Osteoblast (primary cell): ENCODE measurements at regions not wholly inside any gene's neighbourhood (a gene's known extent, or its start where the extent isn't known, plus 50 kb on each side); places are given as distances from the start of the nearest gene placed in this dataset.
"Not testable (repeated sequence)": the region's sequence is repeated elsewhere in the genome, so short reads cannot be mapped to it uniquely, and the experiment has no call there.

Experiments used
- DNase-seq: peaks from one replicate; pipeline ENCODE4 v3.0.0; 2011; ENCODE audit warnings: low spot score, mixed read lengths; ENCODE audit not compliant: insufficient read length; ENCODE audit errors: missing footprints
- H2AFZ ChIP-seq: 2 replicates; pipeline ENCODE4 v1.6.0; 2011; ENCODE audit warnings: mild to moderate bottlenecking, low read length
- H3K27ac ChIP-seq: 2 replicates; pipeline ENCODE4 v1.5.1; 2011; ENCODE audit warnings: mild to moderate bottlenecking, low read depth, low read length, moderate library complexity
- H3K27me3 ChIP-seq: 2 replicates; pipeline ENCODE4 v1.6.0; 2012; ENCODE audit warnings: mild to moderate bottlenecking, control low read depth, inconsistent platforms, low read length, moderate library complexity; ENCODE audit not compliant: insufficient read depth
- H3K36me3 ChIP-seq: 2 replicates; pipeline ENCODE4 v1.5.1; 2011; ENCODE audit warnings: mild to moderate bottlenecking, low read length, control low read depth, moderate library complexity; ENCODE audit not compliant: insufficient read depth
- H3K4me1 ChIP-seq: 2 replicates; pipeline ENCODE4 v1.5.1; 2011; ENCODE audit warnings: mild to moderate bottlenecking, low read length, control low read depth, moderate library complexity; ENCODE audit not compliant: insufficient read depth
- H3K4me2 ChIP-seq: 2 replicates; pipeline ENCODE4 v1.6.0; 2011; ENCODE audit warnings: mild to moderate bottlenecking, low read length; ENCODE audit not compliant: insufficient read depth
- H3K4me3 ChIP-seq: fragments of 200-600 bp; sonication (generic); 3 replicates; pipeline ENCODE4 v1.5.1; 2012; ENCODE audit warnings: mild to moderate bottlenecking, low read length, inconsistent platforms; ENCODE audit not compliant: insufficient read depth
- H3K79me2 ChIP-seq: 2 replicates; pipeline ENCODE4 v1.6.0; 2012; ENCODE audit warnings: mild to moderate bottlenecking, low read length, control low read depth, inconsistent platforms; ENCODE audit not compliant: insufficient read depth
- H3K9me3 ChIP-seq: 2 replicates; pipeline ENCODE4 v1.5.1; 2011; ENCODE audit warnings: low read depth, low read length, control low read depth
- H4K20me1 ChIP-seq: 2 replicates; pipeline ENCODE4 v1.6.0; 2012; ENCODE audit warnings: mild to moderate bottlenecking, low read length, control low read depth; ENCODE audit not compliant: insufficient read depth
- TF ChIP-seq, protein P1 (sequence below): IDR thresholded peaks from 2 replicates; pipeline ENCODE4 v1.5.1; 2011; ENCODE audit warnings: mild to moderate bottlenecking, low read depth, low read length, moderate library complexity; ENCODE audit errors: extremely low read depth

DNA sequence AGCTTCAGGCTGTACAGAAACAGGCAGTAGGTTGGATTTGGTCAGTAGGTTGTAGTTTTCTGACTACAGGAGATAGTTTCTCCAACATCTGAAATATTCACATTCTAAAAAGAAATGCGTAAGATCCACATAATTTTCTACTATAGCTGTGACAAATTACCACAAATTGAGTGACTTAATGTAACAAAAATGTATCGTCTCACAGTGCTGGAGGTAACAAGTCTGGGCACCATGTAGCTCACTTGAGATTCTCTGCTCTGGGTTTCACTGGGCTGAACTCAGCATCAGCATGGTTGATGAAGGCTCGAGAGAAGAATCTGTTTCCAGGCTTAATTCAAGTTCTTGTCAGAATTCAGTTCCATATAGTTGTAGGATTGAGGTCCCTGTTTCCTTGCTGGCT is 350.9 kb upstream of the CCDC179 start:
- Histone ChIP-seq H2AFZ (no peak overlapping the region), H3K4me1 (no peaks in the 10 kb centered on the region), H3K9me3 (no peaks in the 10 kb centered on the region), H4K20me1 (no peaks in the 10 kb centered on the region), H3K36me3 (no peaks in the 10 kb centered on the region), H3K4me2 (no peak overlapping the region), H3K4me3 (no peak overlapping the region), H3K27me3 (no peaks in the 10 kb centered on the region), H3K27ac (no peak overlapping the region), H3K79me2 (no peaks in the 10 kb centered on the region)
- no peak for DNase-seq
- TF ChIP-seq, protein P1, sequence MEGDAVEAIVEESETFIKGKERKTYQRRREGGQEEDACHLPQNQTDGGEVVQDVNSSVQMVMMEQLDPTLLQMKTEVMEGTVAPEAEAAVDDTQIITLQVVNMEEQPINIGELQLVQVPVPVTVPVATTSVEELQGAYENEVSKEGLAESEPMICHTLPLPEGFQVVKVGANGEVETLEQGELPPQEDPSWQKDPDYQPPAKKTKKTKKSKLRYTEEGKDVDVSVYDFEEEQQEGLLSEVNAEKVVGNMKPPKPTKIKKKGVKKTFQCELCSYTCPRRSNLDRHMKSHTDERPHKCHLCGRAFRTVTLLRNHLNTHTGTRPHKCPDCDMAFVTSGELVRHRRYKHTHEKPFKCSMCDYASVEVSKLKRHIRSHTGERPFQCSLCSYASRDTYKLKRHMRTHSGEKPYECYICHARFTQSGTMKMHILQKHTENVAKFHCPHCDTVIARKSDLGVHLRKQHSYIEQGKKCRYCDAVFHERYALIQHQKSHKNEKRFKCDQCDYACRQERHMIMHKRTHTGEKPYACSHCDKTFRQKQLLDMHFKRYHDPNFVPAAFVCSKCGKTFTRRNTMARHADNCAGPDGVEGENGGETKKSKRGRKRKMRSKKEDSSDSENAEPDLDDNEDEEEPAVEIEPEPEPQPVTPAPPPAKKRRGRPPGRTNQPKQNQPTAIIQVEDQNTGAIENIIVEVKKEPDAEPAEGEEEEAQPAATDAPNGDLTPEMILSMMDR = no peak

DNA sequence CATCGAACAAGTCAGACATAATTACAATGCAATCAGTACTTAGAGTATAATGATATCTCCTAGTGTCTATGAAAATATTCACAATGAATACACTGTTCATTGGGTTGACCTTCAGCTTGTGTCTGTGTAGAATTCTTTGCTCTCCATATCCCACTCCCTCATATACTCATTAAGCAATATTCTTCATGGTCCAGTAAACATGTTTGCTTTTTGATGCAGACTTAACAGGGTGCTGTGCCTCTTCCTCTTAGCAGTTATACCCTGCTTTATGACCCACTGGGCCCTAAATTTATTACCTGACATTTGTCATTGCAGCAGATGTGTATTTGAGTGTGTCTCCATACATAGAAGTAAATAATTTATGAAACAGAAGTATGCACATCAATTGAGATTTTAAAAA is 352.5 kb upstream of the CCDC179 start:
- Histone ChIP-seq H2AFZ (no peak overlapping the region), H3K4me3 (no peak overlapping the region), H3K9me3 (no peaks in the 10 kb centered on the region), H4K20me1 (no peaks in the 10 kb centered on the region), H3K4me1 (no peaks in the 10 kb centered on the region), H3K36me3 (no peaks in the 10 kb centered on the region), H3K4me2 (no peak overlapping the region), H3K79me2 (no peaks in the 10 kb centered on the region), H3K27ac (no peak overlapping the region), H3K27me3 (no peaks in the 10 kb centered on the region)
- DNase-seq = no peak
- TF ChIP-seq, protein P1 = no peak

DNA sequence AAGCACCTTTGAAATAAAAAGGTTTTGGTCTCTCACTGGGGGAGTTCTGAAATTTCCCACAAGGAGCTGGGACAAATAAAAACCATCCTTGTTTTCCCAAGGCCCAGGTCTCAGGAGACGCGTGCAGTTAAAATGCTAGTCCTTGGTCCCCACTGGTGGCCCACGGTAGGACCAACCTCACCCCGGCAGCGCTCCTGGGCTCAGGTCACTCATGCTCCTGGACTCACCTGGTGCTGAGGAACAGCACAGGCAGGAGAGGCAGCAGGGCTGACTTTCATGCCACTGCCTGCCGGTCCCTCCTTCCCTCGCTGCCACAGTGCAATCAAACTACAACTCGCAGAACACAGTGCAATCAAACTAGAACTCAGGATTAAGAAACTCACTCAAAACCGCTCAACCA is 356.8 kb upstream of the CCDC179 start:
- Histone ChIP-seq H4K20me1 (no peaks in the 10 kb centered on the region), H3K27me3 (no peaks in the 10 kb centered on the region), H3K27ac (no peak overlapping the region), H3K4me2 (no peak overlapping the region), H3K9me3 (no peaks in the 10 kb centered on the region), H2AFZ (no peak overlapping the region), H3K4me3 (no peak overlapping the region), H3K4me1 (no peaks in the 10 kb centered on the region), H3K36me3 (no peaks in the 10 kb centered on the region), H3K79me2 (no peaks in the 10 kb centered on the region)
- TF ChIP-seq, protein P1 = no peak
- no peak for DNase-seq

DNA sequence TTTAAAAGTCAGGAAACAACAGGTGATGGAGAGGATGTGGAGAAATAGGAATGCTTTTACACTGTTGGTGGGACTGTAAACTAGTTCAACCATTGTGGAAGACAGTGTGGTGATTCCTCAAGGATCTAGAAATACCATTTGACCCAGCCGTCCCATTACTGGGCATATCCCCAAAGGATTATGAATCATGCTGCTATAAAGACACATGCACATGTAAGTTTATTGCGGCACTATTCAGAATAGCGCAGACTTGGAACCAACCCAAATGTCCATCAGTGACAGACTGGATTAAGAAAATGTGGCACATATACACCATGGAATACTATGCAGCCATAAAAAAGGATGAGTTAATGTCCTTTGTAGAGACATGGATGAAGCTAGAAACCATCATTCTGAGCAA is 359.8 kb upstream of the CCDC179 start:
- H3K4me1 ChIP-seq = not testable (repeated sequence)

DNA sequence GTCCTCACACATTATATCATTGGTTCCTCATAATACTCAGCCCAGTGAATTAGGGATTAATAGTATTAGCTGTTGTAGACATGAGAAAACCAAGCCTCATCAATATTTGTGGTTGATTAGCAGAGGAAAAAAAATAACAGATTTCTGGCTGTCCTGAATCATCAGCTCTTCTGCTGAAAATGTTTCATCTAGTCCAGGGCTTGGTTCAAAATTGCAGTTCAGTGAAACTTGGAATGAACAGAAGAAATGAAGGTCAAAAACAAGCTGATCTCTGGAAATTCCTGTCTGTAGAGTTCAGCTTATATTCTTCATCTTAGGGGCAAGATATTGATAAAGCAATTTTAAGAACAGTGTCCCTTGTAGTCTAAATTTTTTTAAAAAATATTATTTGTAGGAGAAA is 361.1 kb upstream of the CCDC179 start:
- no peaks in the 10 kb centered on the region for H4K20me1 ChIP-seq
- TF ChIP-seq, protein P1 = no peak
- H3K4me3 ChIP-seq = no peak overlapping the region

More for the DNA sequence above, 359.8 kb upstream of the CCDC179 start:
- DNase-seq, H3K4me3 ChIP-seq, H3K4me2 ChIP-seq, H3K79me2 ChIP-seq, H2AFZ ChIP-seq, H4K20me1 ChIP-seq, H3K27ac ChIP-seq, H3K27me3 ChIP-seq, H3K9me3 ChIP-seq, H3K36me3 ChIP-seq: not testable (repeated sequence)

More for the DNA sequence above, 361.1 kb upstream of the CCDC179 start:
- DNase-seq = no peak
- H3K4me2 ChIP-seq = no peak overlapping the region
- no peaks in the 10 kb centered on the region for H3K27me3 ChIP-seq
- H3K27ac ChIP-seq = no peak overlapping the region
- H2AFZ ChIP-seq = no peak overlapping the region
- no peaks in the 10 kb centered on the region for H3K9me3 ChIP-seq
- no peaks in the 10 kb centered on the region for H3K4me1 ChIP-seq
- H3K79me2 ChIP-seq = no peaks in the 10 kb centered on the region
- H3K36me3 ChIP-seq = no peaks in the 10 kb centered on the region
